HepG2 (cell line): ENCODE measurements at regions not wholly inside any gene's neighbourhood (a gene's known extent, or its start where the extent isn't known, plus 50 kb on each side); places are given as distances from the start of the nearest gene placed in this dataset.

Experiments used
- CTCF ChIP-seq: sonication (generic); formaldehyde crosslinking; IDR thresholded peaks from 2 replicates; pipeline ENCODE4 v1.5.0; 2020; ENCODE audit warnings: mild to moderate bottlenecking, missing genetic modification reagents, moderate library complexity
- RAD21 ChIP-seq: fragments of 450-650 bp; formaldehyde crosslinking; IDR thresholded peaks from 2 replicates; pipeline ENCODE4 v1.5.0; 2020; ENCODE audit warnings: mild to moderate bottlenecking
- SOX5 ChIP-seq: IDR thresholded peaks from 2 replicates; pipeline ENCODE4 v1.6.1; 2016; ENCODE audit warnings: borderline replicate concordance
- ZFP36L1 ChIP-seq: sonication (generic); formaldehyde crosslinking; IDR thresholded peaks from 2 replicates; pipeline ENCODE4 v1.8.0; 2022; ENCODE audit warnings: mild to moderate bottlenecking, missing genetic modification reagents, moderate library complexity
- ZNF644 ChIP-seq: IDR thresholded peaks from 2 replicates; pipeline ENCODE4 v1.6.1; 2016; ENCODE audit warnings: low read depth

GRCh38 chr9:23319092-23319491 is 506.9 kb downstream of the ELAVL2 start:
- TF ChIP-seq CTCF (CRISPR knock-in tag) (no peak), ZNF644 (no peak), ZFP36L1 (CRISPR knock-in tag) (no peak), RAD21 (CRISPR knock-in tag) (no peak), SOX5 (CRISPR knock-in tag) (no peak)
